GM12891 (cell line): ENCODE measurements at regions not wholly inside any gene's neighbourhood (a gene's known extent, or its start where the extent isn't known, plus 50 kb on each side); places are given as distances from the start of the nearest gene placed in this dataset.
"Not testable (repeated sequence)": the region's sequence is repeated elsewhere in the genome, so short reads cannot be mapped to it uniquely, and the experiment has no call there.

Source experiments
- DNase-seq: peaks from one replicate; pipeline ENCODE4 v3.0.0; 2011; ENCODE audit warnings: low spot score; ENCODE audit not compliant: insufficient read length
- FAIRE-seq: peaks from 2 replicates; lab custom pipeline; 2011; peaks lifted over from hg19 to GRCh38; lab: Jason Lieb, UNC
- PAX5 ChIP-seq: IDR thresholded peaks from 2 replicates; pipeline ENCODE4 v1.6.1; 2011; ENCODE audit warnings: low read length, moderate library complexity, mild to moderate bottlenecking; ENCODE audit not compliant: insufficient read depth, severe bottlenecking
- POLR2A ChIP-seq: IDR thresholded peaks from 2 replicates; pipeline ENCODE4 v1.6.1; 2011; ENCODE audit warnings: low read depth, low read length, control low read depth
- POLR2AphosphoS5 ChIP-seq: IDR thresholded peaks from 2 replicates; pipeline ENCODE4 v1.6.1; 2011; ENCODE audit warnings: low read depth, low read length, control low read depth
- POU2F2 ChIP-seq: IDR thresholded peaks from 2 replicates; pipeline ENCODE4 v1.6.1; 2011; ENCODE audit warnings: low read depth, mild to moderate bottlenecking, control low read depth, low read length, moderate library complexity
- SPI1 ChIP-seq: IDR thresholded peaks from 2 replicates; pipeline ENCODE4 v1.6.1; 2011; ENCODE audit warnings: low read depth, low read length, control low read depth
- TAF1 ChIP-seq: IDR thresholded peaks from 2 replicates; pipeline ENCODE4 v1.6.1; 2011; ENCODE audit warnings: low read depth, low read length, control low read depth

- FAIRE-seq (no peak), DNase-seq (no peak)
- TF ChIP-seq POLR2A: no peak
- no peak for TF ChIP-seq POU2F2
- no peak for TF ChIP-seq TAF1
- TF ChIP-seq SPI1: no peak
- TF ChIP-seq PAX5: no peak
- no peak for TF ChIP-seq POLR2AphosphoS5
These were observed 443.1 kb upstream of the FMR1 start for GRCh38 chrX:147468600-147468999.

- FAIRE-seq (peak; percentile 81), DNase-seq (no peak)
- no peak for TF ChIP-seq TAF1
These were observed 435.7 kb upstream of the FMR1 start for GRCh38 chrX:147476008-147476407.

- no peak for TF ChIP-seq POLR2A
- no peak for TF ChIP-seq SPI1
- TF ChIP-seq TAF1: no peak
- peak; percentile 43 for FAIRE-seq
These were observed 432.8 kb upstream of the FMR1 start for GRCh38 chrX:147478899-147479298.

GRCh38 chrX:147485207-147485606 lies 426.5 kb upstream of the FMR1 start:
- DNase-seq (no peak), FAIRE-seq (no peak)
- no peak for TF ChIP-seq TAF1
- no peak for TF ChIP-seq POLR2AphosphoS5
- no peak for TF ChIP-seq POU2F2
- TF ChIP-seq SPI1: no peak
- TF ChIP-seq POLR2A: no peak
- TF ChIP-seq PAX5: no peak

More at GRCh38 chrX:147478899-147479298, 432.8 kb upstream of the FMR1 start:
- no peak for DNase-seq

- DNase-seq: no peak
- TF ChIP-seq TAF1 (no peak), SPI1 (no peak), POLR2A (no peak), PAX5 (no peak), POU2F2 (no peak), POLR2AphosphoS5 (no peak)
- no peak for FAIRE-seq
These were observed 417.4 kb upstream of the FMR1 start for GRCh38 chrX:147494365-147494764.

- no peak for DNase-seq
- no peak for FAIRE-seq
- TF ChIP-seq POLR2A (no peak), POLR2AphosphoS5 (no peak), TAF1 (no peak), PAX5 (no peak), SPI1 (no peak), POU2F2 (no peak)
These were observed 412.9 kb upstream of the FMR1 start for GRCh38 chrX:147498796-147499195.

- TF ChIP-seq POLR2AphosphoS5 (no peak), SPI1 (no peak), POU2F2 (no peak), POLR2A (no peak), TAF1 (no peak), PAX5 (no peak)
- FAIRE-seq (no peak), DNase-seq (no peak)
These were observed 388.7 kb upstream of the FMR1 start for GRCh38 chrX:147522981-147523380.

- no peak for DNase-seq
- FAIRE-seq: no peak
These were observed 378.3 kb upstream of the FMR1 start for GRCh38 chrX:147533426-147533825.

GRCh38 chrX:147537172-147537571 lies 374.5 kb upstream of the FMR1 start:
- FAIRE-seq: no peak
- DNase-seq: no peak
- TF ChIP-seq POLR2AphosphoS5 (no peak), PAX5 (no peak), POLR2A (no peak), POU2F2 (no peak), TAF1 (no peak), SPI1 (no peak)

More at GRCh38 chrX:147533426-147533825, 378.3 kb upstream of the FMR1 start:
- TF ChIP-seq PAX5 (no peak), POLR2A (no peak), POLR2AphosphoS5 (no peak), POU2F2 (no peak), SPI1 (no peak), TAF1 (no peak)

GRCh38 chrX:147548023-147548422 lies 363.7 kb upstream of the FMR1 start:
- not testable (repeated sequence) for DNase-seq, FAIRE-seq
